Activated CD4-positive, CD25-positive, alpha-beta regulatory T cell treated with anti-CD3 and anti-CD28 coated beads, Interleukin-2, amount 50 U/mL, for 72 hours (primary cell): ENCODE measurements at regions not wholly inside any gene's neighbourhood (a gene's known extent, or its start where the extent isn't known, plus 50 kb on each side); places are given as distances from the start of the nearest gene placed in this dataset.
"Not testable (repeated sequence)": the region's sequence is repeated elsewhere in the genome, so short reads cannot be mapped to it uniquely, and the experiment has no call there.

Source experiments
- DNase-seq: peaks from one replicate; pipeline ENCODE4 v3.0.0; 2021

- no peak for DNase-seq
Measured at GRCh38 chr20:56890011-56890410, 260.9 kb downstream of the TFAP2C start.

- no peak for DNase-seq
Measured at GRCh38 chr20:56893226-56893917, 264.3 kb downstream of the TFAP2C start.

- no peak for DNase-seq
Measured at GRCh38 chr20:56896447-56896846, 267.3 kb downstream of the TFAP2C start.

- no peak for DNase-seq
Measured at GRCh38 chr20:56897318-56897957, 268.3 kb downstream of the TFAP2C start.

- DNase-seq = no peak
Measured at GRCh38 chr20:56897958-56898349, 268.8 kb downstream of the TFAP2C start.

DNA sequence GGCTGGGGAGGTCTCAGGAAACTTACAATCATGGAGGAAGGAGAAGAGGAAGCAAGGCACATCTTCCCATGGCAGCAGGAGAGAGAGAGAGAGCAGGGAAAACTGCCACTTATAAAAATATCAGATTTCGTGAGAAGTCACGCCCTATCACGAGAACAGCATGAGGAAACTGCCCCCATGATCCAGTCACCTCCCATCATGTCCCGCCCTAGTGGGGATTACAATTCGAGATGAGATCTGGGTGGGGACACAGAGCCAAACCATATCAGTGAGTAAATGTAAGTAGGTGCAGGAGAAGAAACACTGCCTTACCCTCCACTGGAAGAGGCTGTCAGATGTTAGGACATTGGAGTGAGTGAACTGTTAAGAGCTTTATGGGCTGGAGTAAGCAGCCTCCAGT is 270.4 kb downstream of the TFAP2C start:
- no peak for DNase-seq

GRCh38 chr20:56900252-56900651 is 271.1 kb downstream of the TFAP2C start:
- DNase-seq = no peak

GRCh38 chr20:56903421-56903820 is 274.3 kb downstream of the TFAP2C start:
- no peak for DNase-seq

DNA sequence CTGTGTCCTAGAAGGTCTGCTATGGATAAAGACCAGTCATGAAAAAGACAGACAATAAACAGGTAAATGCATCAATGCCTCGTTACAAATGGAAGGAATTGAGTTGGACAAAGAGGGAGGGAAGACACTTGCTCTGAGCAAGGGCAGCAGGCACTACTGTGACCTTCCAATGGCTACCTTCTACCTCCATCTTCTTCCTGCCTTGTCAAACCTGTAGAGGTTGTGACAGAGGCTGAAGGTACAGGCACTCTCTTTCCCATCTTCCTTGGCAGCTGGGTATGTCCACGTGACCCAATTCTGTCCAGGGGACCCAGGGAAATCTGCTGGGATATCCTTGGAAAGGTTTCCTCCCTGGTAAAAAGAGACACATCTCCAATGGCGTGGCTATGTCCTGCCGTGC is 274.8 kb downstream of the TFAP2C start:
- no peak for DNase-seq

GRCh38 chr20:56909918-56910714 is 281.0 kb downstream of the TFAP2C start:
- no peak for DNase-seq

DNA sequence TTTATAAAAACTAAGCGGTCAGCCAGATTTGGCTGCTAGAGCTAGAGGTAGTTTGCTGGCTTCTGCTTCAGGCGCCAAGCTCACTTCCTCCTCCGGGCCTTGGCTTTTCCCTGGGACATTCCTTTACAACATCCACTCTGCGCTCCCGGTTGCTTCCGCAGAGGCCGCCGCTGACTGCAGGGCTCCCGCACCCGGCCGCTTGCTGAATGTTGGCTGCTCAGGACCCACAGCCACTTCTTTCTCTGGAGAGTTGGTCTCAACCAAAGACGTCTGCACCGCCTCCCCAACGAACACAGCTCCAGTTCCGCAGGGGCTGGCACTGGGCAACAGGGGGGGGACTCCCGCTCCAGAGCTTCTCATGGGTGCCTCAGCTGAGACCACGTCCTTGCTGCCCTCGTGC is 282.8 kb downstream of the TFAP2C start:
- no peak for DNase-seq

DNA sequence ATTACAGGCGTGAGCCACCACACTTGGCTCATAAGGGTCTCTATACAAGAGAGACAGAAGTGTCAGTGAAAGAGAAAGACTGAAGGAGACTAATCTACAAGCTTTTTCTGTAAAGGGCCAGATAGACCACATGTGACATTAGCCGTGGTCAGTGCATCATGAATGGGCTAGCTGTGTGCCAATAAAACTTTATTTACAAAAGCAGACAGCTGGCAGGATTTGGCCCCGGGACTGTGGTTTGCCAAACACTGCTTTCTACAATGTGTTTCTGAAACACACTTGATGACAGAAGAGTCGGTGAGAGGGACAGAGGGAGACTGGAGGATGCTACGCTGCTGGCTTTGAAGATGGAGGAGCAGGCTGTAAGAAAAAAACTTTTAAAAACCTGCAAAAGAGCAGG is 285.4 kb downstream of the TFAP2C start:
- no peak for DNase-seq

DNA sequence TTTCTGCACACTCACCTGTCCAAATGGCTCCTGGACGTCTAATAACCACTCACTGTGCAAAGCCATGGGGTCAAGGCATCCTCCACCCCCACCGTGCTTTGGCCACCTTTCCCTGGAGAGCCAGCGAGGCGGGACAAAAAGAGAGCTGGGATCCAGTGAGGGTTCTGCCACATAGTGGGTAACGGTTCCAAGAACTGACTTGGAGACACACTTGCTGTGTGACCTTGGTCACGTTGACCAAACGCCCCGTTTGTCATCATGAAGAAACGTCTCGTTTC is 287.2 kb downstream of the TFAP2C start:
- no peak for DNase-seq

GRCh38 chr20:56920041-56920440 is 290.9 kb downstream of the TFAP2C start:
- not testable (repeated sequence) for DNase-seq

- no peak for DNase-seq
Measured at GRCh38 chr20:56922497-56922896, 293.4 kb downstream of the TFAP2C start.

- no peak for DNase-seq
Measured at GRCh38 chr20:56924292-56925081, 295.4 kb downstream of the TFAP2C start.

GRCh38 chr20:56925082-56925830 is 296.1 kb downstream of the TFAP2C start:
- DNase-seq = no peak

DNA sequence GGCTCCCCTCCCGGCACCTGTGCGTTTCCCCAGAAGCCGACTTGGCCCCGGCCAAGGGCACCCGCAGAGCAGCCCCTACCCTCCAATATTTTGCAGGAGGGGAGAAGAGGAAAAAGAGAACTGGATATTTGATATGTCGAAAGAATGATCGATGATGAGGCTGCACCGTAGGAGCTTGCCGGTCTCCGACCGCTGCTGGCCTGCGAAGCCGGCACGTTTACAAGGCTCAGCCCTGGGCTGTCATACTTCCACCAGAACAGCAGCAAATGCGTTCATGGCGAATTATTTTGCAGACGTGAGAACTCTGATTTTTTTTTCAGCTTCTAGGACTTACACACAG is 296.7 kb downstream of the TFAP2C start:
- DNase-seq = no peak

DNA sequence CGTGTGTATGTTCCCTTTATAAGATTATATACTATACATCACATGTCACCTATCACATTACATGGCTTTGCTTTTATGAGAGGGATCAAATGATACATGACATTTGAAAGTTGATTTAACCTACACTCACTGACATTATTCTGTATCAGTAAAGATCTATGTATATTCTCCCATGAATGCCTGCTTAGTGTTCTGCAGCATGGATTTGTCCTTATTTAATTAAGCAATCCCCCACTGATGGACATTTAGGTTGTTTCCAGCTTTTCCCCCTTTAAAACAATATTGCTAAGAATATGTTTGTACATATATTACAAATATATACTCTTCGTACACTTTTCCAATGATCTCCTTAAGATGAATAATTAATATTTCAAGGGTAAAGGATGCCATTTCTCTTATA is 297.4 kb downstream of the TFAP2C start:
- DNase-seq = no peak

DNA sequence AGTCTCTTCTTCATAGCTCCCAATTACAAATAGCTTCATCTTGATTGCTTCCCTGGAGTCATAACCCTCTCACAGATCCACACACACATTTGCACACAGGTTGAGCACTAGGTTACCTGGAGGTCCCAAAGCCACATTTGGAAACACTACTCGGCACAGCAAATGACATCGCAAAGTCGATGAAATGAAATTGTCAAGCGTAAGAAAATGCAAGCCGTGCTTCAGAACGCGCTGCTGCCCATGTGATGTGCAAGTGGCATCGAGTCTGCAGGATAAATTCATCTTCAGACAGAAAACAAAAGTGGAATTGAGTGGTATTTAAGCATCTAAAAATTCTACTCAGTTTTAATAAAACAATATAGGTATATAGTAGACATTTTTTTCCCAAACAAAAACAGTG is 298.0 kb downstream of the TFAP2C start:
- DNase-seq = no peak

GRCh38 chr20:56928007-56928406 is 298.9 kb downstream of the TFAP2C start:
- no peak for DNase-seq

- DNase-seq = no peak
Measured at GRCh38 chr20:56929606-56930005, 300.5 kb downstream of the TFAP2C start.

- no peak for DNase-seq
Measured at GRCh38 chr20:56930876-56931275, 301.8 kb downstream of the TFAP2C start.
